DND-41 (cell line): ENCODE measurements at regions not wholly inside any gene's neighbourhood (a gene's known extent, or its start where the extent isn't known, plus 50 kb on each side); places are given as distances from the start of the nearest gene placed in this dataset.

ENCODE experiments used
- CTCF ChIP-seq: IDR thresholded peaks from 2 replicates; pipeline ENCODE4 v1.5.1; 2012; ENCODE audit warnings: borderline replicate concordance, low read length, moderate library complexity, mild to moderate bottlenecking; ENCODE audit not compliant: poor library complexity, severe bottlenecking; ENCODE audit errors: extremely low read depth
- EZH2 ChIP-seq: IDR thresholded peaks from 3 replicates; pipeline ENCODE4 v1.6.1; 2012; ENCODE audit warnings: borderline replicate concordance, low read depth, mild to moderate bottlenecking, moderate library complexity, low read length, inconsistent platforms; ENCODE audit not compliant: severe bottlenecking

DNA sequence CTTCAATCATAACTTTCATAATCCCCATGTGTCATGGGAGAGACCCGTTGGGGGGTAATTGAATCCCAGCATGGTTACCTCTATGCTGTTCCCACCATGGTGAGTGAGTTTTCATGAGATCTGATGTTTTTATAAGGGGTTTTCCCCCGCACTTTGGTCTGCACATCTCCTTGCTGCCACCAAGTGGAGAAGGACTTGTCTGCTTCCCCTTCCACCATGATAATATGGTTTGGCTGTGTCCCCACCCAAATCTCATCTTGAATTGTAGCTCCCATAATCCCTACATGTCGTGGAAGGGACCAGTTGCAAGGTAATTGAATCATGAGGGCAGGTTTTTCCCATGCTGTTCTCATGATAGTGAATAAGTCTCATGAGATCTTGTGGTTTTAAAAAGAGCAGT, 524.9 kb downstream of the SLITRK5 start:
- TF ChIP-seq CTCF, result no peak
- no peak for TF ChIP-seq EZH2
